H1 (cell line): ENCODE measurements at regions not wholly inside any gene's neighbourhood (a gene's known extent, or its start where the extent isn't known, plus 50 kb on each side); places are given as distances from the start of the nearest gene placed in this dataset.

Experiments
- ASH2L ChIP-seq: fragments of 200-600, 300-600 bp; sonication (generic); IDR thresholded peaks from one replicate; pipeline ENCODE4 v1.7.1; 2017; ENCODE audit warnings: low read length
- CBX5 ChIP-seq: fragments of 300-800, 300-1000 bp; sonication (generic); IDR thresholded peaks from 2 replicates; pipeline ENCODE4 v1.7.1; 2016; ENCODE audit warnings: antibody characterized with exemption, low read length, low read depth
- NANOG ChIP-seq: IDR thresholded peaks from 2 replicates; pipeline ENCODE4 v1.6.1; 2011; ENCODE audit warnings: low read length, low read depth, mild to moderate bottlenecking, inconsistent platforms; ENCODE audit not compliant: insufficient read depth, poor library complexity, severe bottlenecking
- SRF ChIP-seq: IDR thresholded peaks from 2 replicates; pipeline ENCODE4 v1.6.1; 2011; ENCODE audit warnings: mild to moderate bottlenecking, low read depth, low read length, moderate library complexity

DNA sequence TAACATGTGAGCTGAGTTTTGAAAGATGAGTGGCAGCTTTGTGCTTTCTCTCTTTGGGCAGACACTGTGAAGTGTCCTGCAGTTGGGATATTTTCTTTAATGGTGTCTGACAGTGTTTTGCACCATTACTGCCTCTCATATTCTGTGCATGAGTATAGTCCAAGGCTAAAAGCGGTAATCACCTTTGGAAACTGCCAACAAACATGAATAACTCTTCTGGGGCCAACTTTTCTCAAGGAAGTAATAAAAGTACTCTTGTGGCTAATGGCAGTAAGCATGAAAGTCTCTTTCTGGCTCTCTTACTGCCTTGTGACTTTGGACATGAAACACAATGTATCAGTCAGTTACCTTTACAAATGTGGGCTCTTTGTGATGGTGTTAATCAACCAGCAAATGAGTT, 91.7 kb upstream of the SOX4 start (continued):
- TF ChIP-seq CBX5 (no peak), NANOG (no peak), ASH2L (no peak), SRF (no peak)
